IMR-90 (cell line): ENCODE measurements at regions not wholly inside any gene's neighbourhood (a gene's known extent, or its start where the extent isn't known, plus 50 kb on each side); places are given as distances from the start of the nearest gene placed in this dataset.

Source experiments
- FOS ChIP-seq: fragments of 150-350 bp; IDR thresholded peaks from 2 replicates; pipeline ENCODE4 v1.6.1; 2016; ENCODE audit warnings: low read depth, low read length
- MAFK ChIP-seq: IDR thresholded peaks from 2 replicates; pipeline ENCODE4 v1.6.1; 2012; ENCODE audit warnings: low read depth, low read length, improper control_type of control experiment
- POLR2A ChIP-seq: IDR thresholded peaks from 2 replicates; pipeline ENCODE4 v1.6.1; 2012; ENCODE audit warnings: mild to moderate bottlenecking, low read depth, low read length
- RAD21 ChIP-seq: IDR thresholded peaks from 2 replicates; pipeline ENCODE4 v1.6.1; 2012; ENCODE audit warnings: low read length, improper control_type of control experiment
- RFX5 ChIP-seq: IDR thresholded peaks from 2 replicates; pipeline ENCODE4 v1.8.0; 2012; ENCODE audit warnings: low read depth, mild to moderate bottlenecking, low read length, moderate library complexity
- SMC3 ChIP-seq: fragments of 150-350 bp; IDR thresholded peaks from 2 replicates; pipeline ENCODE4 v1.6.1; 2016; ENCODE audit warnings: low read depth, mild to moderate bottlenecking, antibody characterized with exemption, low read length, moderate library complexity
- TF ChIP-seq, protein P1 (sequence below): fragments of 150-350 bp; IDR thresholded peaks from 2 replicates; pipeline ENCODE4 v1.6.1; 2016; ENCODE audit warnings: low read depth, mild to moderate bottlenecking, low read length, moderate library complexity, borderline replicate concordance
- TF ChIP-seq, protein P2 (sequence below): conservative IDR thresholded peaks from 2 replicates; pipeline ENCODE4 v1.5.1; 2012; ENCODE audit warnings: mild to moderate bottlenecking, low read depth, low read length, improper control_type of control experiment

- TF ChIP-seq FOS = no peak
- TF ChIP-seq, protein P1, sequence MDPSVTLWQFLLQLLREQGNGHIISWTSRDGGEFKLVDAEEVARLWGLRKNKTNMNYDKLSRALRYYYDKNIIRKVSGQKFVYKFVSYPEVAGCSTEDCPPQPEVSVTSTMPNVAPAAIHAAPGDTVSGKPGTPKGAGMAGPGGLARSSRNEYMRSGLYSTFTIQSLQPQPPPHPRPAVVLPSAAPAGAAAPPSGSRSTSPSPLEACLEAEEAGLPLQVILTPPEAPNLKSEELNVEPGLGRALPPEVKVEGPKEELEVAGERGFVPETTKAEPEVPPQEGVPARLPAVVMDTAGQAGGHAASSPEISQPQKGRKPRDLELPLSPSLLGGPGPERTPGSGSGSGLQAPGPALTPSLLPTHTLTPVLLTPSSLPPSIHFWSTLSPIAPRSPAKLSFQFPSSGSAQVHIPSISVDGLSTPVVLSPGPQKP = no peak
- TF ChIP-seq, protein P2, sequence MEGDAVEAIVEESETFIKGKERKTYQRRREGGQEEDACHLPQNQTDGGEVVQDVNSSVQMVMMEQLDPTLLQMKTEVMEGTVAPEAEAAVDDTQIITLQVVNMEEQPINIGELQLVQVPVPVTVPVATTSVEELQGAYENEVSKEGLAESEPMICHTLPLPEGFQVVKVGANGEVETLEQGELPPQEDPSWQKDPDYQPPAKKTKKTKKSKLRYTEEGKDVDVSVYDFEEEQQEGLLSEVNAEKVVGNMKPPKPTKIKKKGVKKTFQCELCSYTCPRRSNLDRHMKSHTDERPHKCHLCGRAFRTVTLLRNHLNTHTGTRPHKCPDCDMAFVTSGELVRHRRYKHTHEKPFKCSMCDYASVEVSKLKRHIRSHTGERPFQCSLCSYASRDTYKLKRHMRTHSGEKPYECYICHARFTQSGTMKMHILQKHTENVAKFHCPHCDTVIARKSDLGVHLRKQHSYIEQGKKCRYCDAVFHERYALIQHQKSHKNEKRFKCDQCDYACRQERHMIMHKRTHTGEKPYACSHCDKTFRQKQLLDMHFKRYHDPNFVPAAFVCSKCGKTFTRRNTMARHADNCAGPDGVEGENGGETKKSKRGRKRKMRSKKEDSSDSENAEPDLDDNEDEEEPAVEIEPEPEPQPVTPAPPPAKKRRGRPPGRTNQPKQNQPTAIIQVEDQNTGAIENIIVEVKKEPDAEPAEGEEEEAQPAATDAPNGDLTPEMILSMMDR = no peak
- no peak for TF ChIP-seq MAFK
- no peak for TF ChIP-seq RAD21
- no peak for TF ChIP-seq RFX5
- TF ChIP-seq POLR2A = no peak
- TF ChIP-seq SMC3 = no peak
These were observed 139.4 kb upstream of the HMGA2 start for GRCh38 chr12:65684906-65685305.
